HL-60 (cell line): ENCODE measurements at regions not wholly inside any gene's neighbourhood (a gene's known extent, or its start where the extent isn't known, plus 50 kb on each side); places are given as distances from the start of the nearest gene placed in this dataset.

ENCODE experiments used
- CTCF ChIP-seq: IDR thresholded peaks from one replicate; pipeline ENCODE4 v1.5.1; 2011; ENCODE audit warnings: low read length, control low read depth, inconsistent platforms; ENCODE audit not compliant: insufficient read depth
- POLR2AphosphoS5 ChIP-seq: IDR thresholded peaks from 2 replicates; pipeline ENCODE4 v1.6.1; 2012; ENCODE audit warnings: low read depth
- REST ChIP-seq: IDR thresholded peaks from 2 replicates; pipeline ENCODE4 v1.6.1; 2012; ENCODE audit warnings: low read depth; ENCODE audit not compliant: insufficient replicate concordance

GRCh38 chr10:44471410-44471809 lies 86.5 kb upstream of the CXCL12 start:
- TF ChIP-seq CTCF (no peak), REST (no peak), POLR2AphosphoS5 (no peak)
